C4-2B (cell line): ENCODE measurements at regions not wholly inside any gene's neighbourhood (a gene's known extent, or its start where the extent isn't known, plus 50 kb on each side); places are given as distances from the start of the nearest gene placed in this dataset.
"Not testable (repeated sequence)": the region's sequence is repeated elsewhere in the genome, so short reads cannot be mapped to it uniquely, and the experiment has no call there.

Source experiments
- H3K27ac ChIP-seq: fragments of 450-650 bp; 2 replicates; pipeline ENCODE4 v1.5.1; 2017
- CTCF ChIP-seq: fragments of 450-650 bp; conservative IDR thresholded peaks from 2 replicates; pipeline ENCODE4 v1.5.1; 2017; ENCODE audit warnings: mild to moderate bottlenecking
- ZFX ChIP-seq: fragments of 450-650 bp; IDR thresholded peaks from 2 replicates; pipeline ENCODE4 v1.6.1; 2017

DNA sequence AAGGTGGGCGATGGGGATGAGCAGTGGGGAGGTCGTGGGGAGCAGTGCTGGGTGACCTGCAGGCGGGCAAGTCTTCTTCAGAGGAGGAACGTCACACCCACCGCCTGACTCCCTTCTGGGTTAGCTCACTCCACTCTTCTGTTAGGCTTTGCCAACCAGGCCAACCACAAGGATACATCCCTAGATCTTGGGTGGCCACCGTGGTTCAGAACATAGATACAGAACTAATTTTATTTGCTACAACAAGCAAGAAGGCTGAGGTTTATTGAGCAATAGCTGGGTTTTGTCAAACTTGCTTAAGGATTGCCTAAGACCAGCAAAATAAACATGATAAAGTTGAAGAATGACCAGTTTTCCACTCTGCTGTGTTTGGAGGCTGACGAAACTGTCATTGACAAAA is 109.4 kb downstream of the DACT1 start:
- no peak overlapping the region for H3K27ac ChIP-seq

GRCh38 chr14:58748251-58748650 is 110.5 kb downstream of the DACT1 start:
- not testable (repeated sequence) for H3K27ac ChIP-seq

More for the DNA sequence above, 109.4 kb downstream of the DACT1 start:
- TF ChIP-seq CTCF (no peak), ZFX (no peak)

- TF ChIP-seq CTCF (no peak), ZFX (no peak)
- no peak overlapping the region for H3K27ac ChIP-seq
Measured at GRCh38 chr14:58749066-58749669, 111.4 kb downstream of the DACT1 start.

DNA sequence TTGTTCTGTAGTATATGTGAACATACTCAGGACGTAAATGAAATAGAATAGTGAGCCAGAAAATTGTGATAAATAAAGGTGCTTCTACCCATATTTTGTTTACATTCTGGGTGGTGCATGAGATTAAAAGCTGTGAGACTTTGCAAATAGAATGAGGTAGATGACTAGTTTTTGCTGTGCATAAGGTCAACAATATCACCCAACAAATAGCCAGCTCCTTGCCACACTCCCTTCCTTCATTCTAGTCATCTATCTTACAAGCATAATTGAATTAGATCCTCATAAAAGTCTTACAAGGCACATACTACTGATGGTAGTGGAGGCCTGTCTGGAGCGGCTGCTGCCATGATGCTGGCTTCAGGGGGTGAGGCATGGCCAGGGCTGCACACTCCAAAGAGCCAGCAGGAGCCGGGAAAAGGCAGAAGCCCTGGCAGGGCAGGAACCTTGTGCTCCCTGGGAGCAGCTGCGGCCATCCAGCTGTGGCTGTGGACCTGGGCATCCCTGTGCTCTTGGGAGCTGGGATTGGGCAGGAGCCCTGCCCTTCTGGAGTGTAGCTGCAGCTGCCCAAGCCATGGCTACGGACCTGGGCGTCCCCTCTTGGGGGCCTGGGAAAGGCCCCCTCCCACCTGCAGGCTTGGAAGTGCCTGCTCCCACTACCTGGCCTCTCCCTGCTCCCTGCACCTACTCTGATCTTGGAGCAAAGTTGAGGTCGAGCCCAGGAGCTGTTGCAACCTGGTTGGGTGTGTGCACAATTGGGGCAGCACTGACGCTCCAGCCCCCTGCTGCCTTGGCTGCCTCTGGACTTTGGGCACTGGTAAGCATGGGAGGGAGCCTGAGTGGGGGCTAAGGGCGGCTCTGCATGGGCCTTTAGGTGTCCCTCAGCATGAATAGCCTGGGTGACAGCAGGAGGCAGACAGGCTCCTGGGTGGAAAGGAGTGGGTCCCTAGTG is 112.8 kb downstream of the DACT1 start:
- no peak overlapping the region for H3K27ac ChIP-seq
- TF ChIP-seq ZFX (no peak), CTCF (no peak)

DNA sequence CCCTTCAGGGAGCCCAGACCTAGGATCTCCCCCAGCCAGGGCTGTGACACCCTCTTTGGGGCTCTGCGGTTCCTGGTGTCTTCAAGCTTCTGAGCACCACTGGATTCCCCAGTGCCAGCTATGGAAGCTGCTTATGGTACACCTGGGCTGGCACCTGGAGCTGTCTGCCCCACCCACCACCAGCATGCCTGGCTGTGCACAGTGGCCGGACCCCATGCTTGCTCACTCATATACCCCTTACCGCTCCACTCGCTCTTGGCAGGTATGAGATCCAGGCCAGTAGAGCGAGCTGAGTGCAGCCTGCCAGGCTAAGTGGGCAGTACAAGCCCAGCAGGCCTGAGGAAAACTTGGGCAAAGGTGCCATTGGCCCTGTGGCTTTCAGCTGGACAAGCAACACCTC is 114.0 kb downstream of the DACT1 start:
- no peak overlapping the region for H3K27ac ChIP-seq
- TF ChIP-seq ZFX (no peak), CTCF (no peak)

- H3K27ac ChIP-seq: no peak overlapping the region
- TF ChIP-seq CTCF (no peak), ZFX (no peak)
Measured at GRCh38 chr14:58752289-58752688, 114.5 kb downstream of the DACT1 start.

DNA sequence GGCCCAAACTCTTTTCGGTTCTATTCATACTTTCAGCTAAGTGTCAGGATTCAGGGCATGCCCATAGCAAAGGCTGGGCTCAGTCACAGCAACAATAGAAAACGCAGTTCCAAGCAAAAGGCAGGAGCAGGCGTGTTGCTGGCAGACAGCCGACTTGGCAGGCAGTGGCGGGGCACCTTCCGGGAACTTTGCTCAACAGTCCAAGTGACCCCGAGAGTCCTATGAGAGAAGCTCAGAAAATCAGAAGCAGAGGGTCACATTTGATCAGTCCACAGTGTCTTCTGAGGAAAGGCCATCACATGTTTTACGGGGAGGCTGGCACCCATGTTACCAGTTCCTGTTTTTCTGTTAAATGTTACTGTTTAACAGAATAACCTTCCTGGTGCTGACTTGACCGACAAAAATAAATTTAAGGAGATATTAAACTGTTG is 115.0 kb downstream of the DACT1 start:
- TF ChIP-seq CTCF (no peak), ZFX (no peak)
- H3K27ac ChIP-seq: no peak overlapping the region
